Adrenal gland (tissue), 9 donors: ENCODE measurements at regions not wholly inside any gene's neighbourhood (a gene's known extent, or its start where the extent isn't known, plus 50 kb on each side); places are given as distances from the start of the nearest gene placed in this dataset.

Source experiments
- DNase-seq, 7 donors: peaks; one replicate each; pipeline ENCODE4 v3.0.0-alpha.2; 2019 to 2020
- H3K27ac ChIP-seq, 5 donors: fragments of 200-600 bp; sonication (generic) in 4 of 5; 1 replicate in 3 of 5; 2 replicates in 2 of 5; pipeline versions ENCODE4 v1.5.1 to v1.8.0; 2016 to 2020; ENCODE audit warnings: mild to moderate bottlenecking in 1 of 5
- H3K27me3 ChIP-seq: fragments of 200-600 bp; 2 replicates; pipeline ENCODE4 v1.8.0; 2021
- H3K36me3 ChIP-seq, 2 donors: fragments of 200-600 bp; replicated peaks in 1 of 2; 1 replicate in 1 of 2; 2 replicates in 1 of 2; pipeline versions ENCODE4 v1.5.1 to v1.8.0; 2018 to 2022
- H3K4me1 ChIP-seq, 2 donors: fragments of 200-600 bp; replicated peaks in 1 of 2; 1 replicate in 1 of 2; 2 replicates in 1 of 2; pipeline versions ENCODE4 v1.5.1 to v1.8.0; 2018 to 2021
- H3K4me3 ChIP-seq, 4 donors: fragments of 200-600 bp; sonication (generic) in 3 of 4; one replicate each; pipeline ENCODE4 v1.5.1; 2016 to 2018
- H3K9me3 ChIP-seq, 3 donors: fragments of 200-600 bp; sonication (generic) in 1 of 3; replicated peaks in 1 of 3; 1 replicate in 2 of 3; 2 replicates in 1 of 3; pipeline versions ENCODE4 v1.5.1 to v1.8.0; 2016 to 2021
- POLR2A ChIP-seq, 2 donors: fragments of 450-650 bp; IDR thresholded peaks; one replicate each; pipeline ENCODE4 v1.6.1; 2017; ENCODE audit warnings: antibody characterized with exemption in 2 of 2, mild to moderate bottlenecking in 2 of 2, moderate library complexity in 1 of 2
- WGBS, 4 donors: extraction: QIAGEN DNeasy Blood & Tissue Kit in 2 of 4; methylation state at CpG; one replicate each; pipeline versions ENCODE4 v1.1.5 to v1.1.7; 2013 to 2017; 5-methylcytosine and 5-hydroxymethylcytosine counted together
- intact Hi-C, 2 donors: fragments of 100-400 bp; cut with DNase I; formaldehyde crosslinking; loops; one replicate each; pipeline versions ENCODE4 v1.14.1 to v1.15.0; 2022 to 2023
- TF ChIP-seq, protein P1 (sequence below), 6 experiments: fragments of 450-650 bp in 4 of 6; fragments of 200-600 bp in 2 of 6; sonication (generic) in 1 of 6; IDR thresholded peaks; 1 replicate in 5 of 6; 2 replicates in 1 of 6; pipeline versions ENCODE4 v1.5.1 to v1.8.0; 2016 to 2021; ENCODE audit warnings: antibody characterized with exemption in 6 of 6, mild to moderate bottlenecking in 2 of 6, moderate library complexity in 1 of 6
- donor health status: healthy with polysubstance abuse.
- donor health status: Bipolar disorder and iron deficiency.
- donor health status: DM: yes; HTN: yes; CAD: no.
- donor health status: DM: no; HTN: no; CAD: no.
- donor health status: DM: no; HTN: no; CAD: no.

DNA sequence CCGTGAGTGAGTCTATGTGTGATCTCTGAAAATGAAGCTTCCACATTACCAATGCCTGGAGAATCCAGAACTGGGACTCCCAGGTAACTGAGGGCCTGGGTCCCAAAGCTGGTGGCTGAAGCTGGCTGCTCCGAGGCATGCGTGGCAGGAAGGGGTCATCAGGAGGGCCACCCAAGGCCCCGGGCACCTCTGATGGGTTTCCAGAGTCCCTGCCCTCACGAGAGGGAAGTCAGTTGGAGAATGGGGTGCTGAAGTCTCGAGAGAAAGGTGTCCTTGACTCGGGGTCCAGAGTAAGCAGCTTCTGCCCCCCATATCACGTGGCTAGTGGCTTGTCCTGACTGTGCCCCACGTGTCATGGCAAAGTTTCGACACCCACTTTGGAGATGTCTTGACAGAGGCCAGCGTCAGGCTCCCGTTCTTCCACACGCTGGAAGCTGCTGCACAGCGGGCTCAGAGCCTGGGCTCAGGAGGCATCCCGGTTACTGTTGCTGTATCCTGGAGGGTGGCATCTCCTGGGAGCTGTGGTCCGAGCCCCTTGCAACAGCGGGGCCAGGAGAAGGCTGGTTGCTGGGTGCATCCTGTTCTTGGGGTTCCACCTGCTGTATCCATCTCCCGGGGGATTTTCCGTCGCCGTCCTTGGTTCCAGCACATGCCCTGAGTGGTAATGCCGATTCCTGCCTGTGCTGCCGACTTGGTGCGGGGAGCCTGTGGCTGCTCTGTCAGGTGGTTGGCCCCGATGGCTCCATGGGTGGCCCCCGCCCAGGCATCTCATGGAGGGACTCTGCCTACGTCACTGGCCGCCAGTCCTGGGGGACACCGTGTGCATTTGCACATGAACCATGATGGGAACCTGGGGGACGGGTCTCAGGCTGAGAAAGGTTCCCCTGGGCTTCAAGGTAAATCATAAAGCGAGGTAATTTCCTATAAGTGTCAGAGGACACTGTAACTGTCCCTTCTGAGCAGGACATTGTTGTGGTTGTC lies 183.3 kb upstream of the HDAC4 start:
- no peak overlapping the region for H3K4me3 ChIP-seq
- no peak for DNase-seq
- H3K27ac ChIP-seq = no peak overlapping the region
- no peaks in the 10 kb centered on the region for H3K4me1 ChIP-seq
- H3K9me3 ChIP-seq = no peaks in the 10 kb centered on the region
- TF ChIP-seq, protein P1, sequence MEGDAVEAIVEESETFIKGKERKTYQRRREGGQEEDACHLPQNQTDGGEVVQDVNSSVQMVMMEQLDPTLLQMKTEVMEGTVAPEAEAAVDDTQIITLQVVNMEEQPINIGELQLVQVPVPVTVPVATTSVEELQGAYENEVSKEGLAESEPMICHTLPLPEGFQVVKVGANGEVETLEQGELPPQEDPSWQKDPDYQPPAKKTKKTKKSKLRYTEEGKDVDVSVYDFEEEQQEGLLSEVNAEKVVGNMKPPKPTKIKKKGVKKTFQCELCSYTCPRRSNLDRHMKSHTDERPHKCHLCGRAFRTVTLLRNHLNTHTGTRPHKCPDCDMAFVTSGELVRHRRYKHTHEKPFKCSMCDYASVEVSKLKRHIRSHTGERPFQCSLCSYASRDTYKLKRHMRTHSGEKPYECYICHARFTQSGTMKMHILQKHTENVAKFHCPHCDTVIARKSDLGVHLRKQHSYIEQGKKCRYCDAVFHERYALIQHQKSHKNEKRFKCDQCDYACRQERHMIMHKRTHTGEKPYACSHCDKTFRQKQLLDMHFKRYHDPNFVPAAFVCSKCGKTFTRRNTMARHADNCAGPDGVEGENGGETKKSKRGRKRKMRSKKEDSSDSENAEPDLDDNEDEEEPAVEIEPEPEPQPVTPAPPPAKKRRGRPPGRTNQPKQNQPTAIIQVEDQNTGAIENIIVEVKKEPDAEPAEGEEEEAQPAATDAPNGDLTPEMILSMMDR (IDR thresholded peaks at IDR 0.05) = no peak
- no peak for TF ChIP-seq POLR2A (IDR thresholded peaks at IDR 0.05)
- 87 to 91% (median 87%) methylated on average over 14 to 31 of the region's 31 CpGs for WGBS, 4 donors
- no peaks in the 10 kb centered on the region for H3K27me3 ChIP-seq
- no peaks in the 10 kb centered on the region for H3K36me3 ChIP-seq
- intact Hi-C loops = no loop called here

DNA sequence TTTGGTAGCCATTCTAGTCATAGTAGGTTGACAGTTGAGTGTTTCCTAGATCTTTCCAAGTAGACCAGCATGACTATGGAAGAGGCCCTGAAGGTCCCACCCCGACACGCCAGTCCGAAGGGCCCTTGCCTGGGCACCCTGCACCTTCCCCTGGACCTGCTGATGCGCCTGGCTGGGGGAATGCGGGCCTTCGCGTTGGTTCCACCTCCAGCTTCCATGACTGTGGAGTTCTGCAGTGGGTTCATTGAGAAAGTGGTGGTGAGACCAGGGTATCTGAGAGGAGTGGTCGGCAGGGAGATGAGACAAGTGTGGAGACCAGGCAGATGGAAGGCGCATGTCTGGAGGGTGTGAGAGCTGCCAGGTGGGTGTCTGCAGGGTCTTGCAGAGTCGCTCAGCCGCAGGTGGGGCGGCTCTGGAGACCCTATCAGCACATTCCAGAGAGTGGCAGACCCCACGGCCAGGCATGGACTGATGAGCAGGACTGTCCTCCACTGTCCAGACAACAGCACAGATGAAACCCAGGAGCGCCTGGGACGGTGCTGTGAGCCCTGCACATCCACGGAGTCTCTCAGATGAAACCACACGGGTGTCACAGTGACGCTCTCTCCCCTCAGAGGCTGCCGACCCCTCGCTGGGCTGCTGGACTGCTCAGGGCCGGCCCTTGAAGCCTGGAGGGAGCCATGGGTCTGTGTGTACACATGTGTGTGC lies 182.5 kb upstream of the HDAC4 start:
- 85 to 93% (median 90%) methylated on average over 12 to 21 of the region's 21 CpGs for WGBS, 4 donors
- H3K4me3 ChIP-seq = no peak overlapping the region
- no peaks in the 10 kb centered on the region for H3K9me3 ChIP-seq
- no peak overlapping the region for H3K27ac ChIP-seq
- no peak for TF ChIP-seq POLR2A (IDR thresholded peaks at IDR 0.05)
- TF ChIP-seq, protein P1 (IDR thresholded peaks at IDR 0.05) = no peak
- intact Hi-C loops = no loop called here
- no peaks in the 10 kb centered on the region for H3K27me3 ChIP-seq
- no peak for DNase-seq
- no peaks in the 10 kb centered on the region for H3K36me3 ChIP-seq
- H3K4me1 ChIP-seq = no peaks in the 10 kb centered on the region

DNA sequence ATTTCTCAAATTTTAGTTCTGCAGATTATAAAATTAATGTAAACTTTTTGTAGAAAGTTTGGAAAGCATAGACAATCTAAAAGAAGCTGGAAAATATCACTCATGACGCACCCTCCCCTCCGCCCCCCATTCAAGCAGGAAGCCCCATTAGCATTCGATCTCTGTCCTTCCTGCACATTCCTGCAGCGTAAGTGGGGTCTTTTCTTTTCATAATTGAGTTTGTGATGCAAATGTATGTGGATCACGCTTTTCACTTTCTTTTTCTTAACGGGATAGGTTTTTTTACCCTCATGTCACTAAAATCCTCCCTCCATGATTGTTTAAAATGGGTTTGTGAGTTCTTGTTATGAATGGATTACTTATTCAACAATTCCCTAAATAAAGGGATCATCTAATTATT lies 181.7 kb upstream of the HDAC4 start:
- DNase-seq = no peak
- Histone ChIP-seq H3K4me1 (no peaks in the 10 kb centered on the region), H3K27me3 (no peaks in the 10 kb centered on the region), H3K27ac (no peak overlapping the region), H3K4me3 (no peak overlapping the region), H3K9me3 (no peaks in the 10 kb centered on the region), H3K36me3 (no peaks in the 10 kb centered on the region)
- 82 to 89% (median 83%) methylated on average over 6 of the region's 6 CpGs for WGBS, 4 donors
- intact Hi-C loops = no loop called here
- TF ChIP-seq, protein P1 (IDR thresholded peaks at IDR 0.05) = no peak
- TF ChIP-seq POLR2A (IDR thresholded peaks at IDR 0.05) = no peak

DNA sequence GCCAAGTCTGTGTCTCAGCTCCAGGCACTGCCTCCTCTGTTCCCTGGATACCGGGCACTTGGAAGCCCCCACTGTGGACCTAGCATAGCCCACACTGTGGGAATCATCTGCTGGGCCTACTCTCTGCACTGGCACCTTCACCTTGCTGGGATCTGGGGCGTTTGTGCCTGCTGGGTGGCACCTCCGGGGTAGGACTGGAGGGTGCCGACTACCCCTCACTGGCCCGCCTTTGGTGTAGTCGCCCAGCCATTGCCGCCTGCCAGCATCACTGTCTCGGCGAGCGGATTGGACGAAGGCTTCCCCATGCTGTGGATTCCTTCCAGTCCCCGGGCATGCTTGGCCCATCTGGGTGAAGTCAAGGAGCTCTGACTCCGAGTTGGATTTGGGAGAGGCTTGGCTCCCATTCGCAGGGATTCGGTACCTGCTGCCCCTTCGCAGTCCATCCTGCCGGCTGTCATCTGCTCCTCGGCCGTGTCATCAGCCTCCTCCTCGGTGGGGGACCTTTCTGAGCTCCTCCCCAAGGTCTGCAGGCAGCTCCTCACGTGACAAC lies 180.6 kb upstream of the HDAC4 start:
- no peak overlapping the region for H3K27ac ChIP-seq
- 79 to 92% (median 89%) methylated on average over 15 to 21 of the region's 21 CpGs for WGBS, 4 donors
- no peaks in the 10 kb centered on the region for H3K27me3 ChIP-seq
- no peaks in the 10 kb centered on the region for H3K4me1 ChIP-seq
- no peaks in the 10 kb centered on the region for H3K9me3 ChIP-seq
- TF ChIP-seq, protein P1 (IDR thresholded peaks at IDR 0.05) = no peak
- TF ChIP-seq POLR2A (IDR thresholded peaks at IDR 0.05) = no peak
- intact Hi-C loops = no loop called here
- DNase-seq = no peak
- H3K36me3 ChIP-seq = no peaks in the 10 kb centered on the region
- H3K4me3 ChIP-seq = no peak overlapping the region
